GM21360 (cell line): ENCODE measurements at regions not wholly inside any gene's neighbourhood (a gene's known extent, or its start where the extent isn't known, plus 50 kb on each side); places are given as distances from the start of the nearest gene placed in this dataset.
"Not testable (repeated sequence)": the region's sequence is repeated elsewhere in the genome, so short reads cannot be mapped to it uniquely, and the experiment has no call there.

Source experiments
- ATAC-seq: cut with Tn5 transposase; IDR thresholded peaks from one replicate; pipeline ENCODE4 v1.9.1; 2021; ENCODE audit warnings: mild to moderate bottlenecking, moderate library complexity; ENCODE audit not compliant: unreplicated experiment

- no peak for ATAC-seq
These were observed 671.2 kb downstream of the COL12A1 start for GRCh38 chr6:74534465-74535211.

GRCh38 chr6:74519163-74519562, 686.7 kb downstream of the COL12A1 start:
- no peak for ATAC-seq

- ATAC-seq = no peak
These were observed 687.8 kb downstream of the COL12A1 start for GRCh38 chr6:74518035-74518434.

GRCh38 chr6:74510878-74511277, 695.0 kb downstream of the COL12A1 start:
- no peak for ATAC-seq

- no peak for ATAC-seq
These were observed 698.2 kb downstream of the COL12A1 start for GRCh38 chr6:74507649-74508048.

GRCh38 chr6:74505391-74505790, 700.5 kb downstream of the COL12A1 start:
- ATAC-seq = no peak

GRCh38 chr6:74504941-74505340, 700.9 kb downstream of the COL12A1 start:
- ATAC-seq = no peak

- ATAC-seq = no peak
These were observed 713.3 kb downstream of the COL12A1 start for GRCh38 chr6:74492587-74492986.

- ATAC-seq = no peak
These were observed 713.9 kb downstream of the COL12A1 start for GRCh38 chr6:74491844-74492374.

- ATAC-seq = not testable (repeated sequence)
These were observed 717.1 kb downstream of the COL12A1 start for GRCh38 chr6:74488726-74489125.

- no peak for ATAC-seq
These were observed 723.7 kb downstream of the COL12A1 start for GRCh38 chr6:74482180-74482579.

- ATAC-seq = no peak
These were observed 725.3 kb downstream of the COL12A1 start for GRCh38 chr6:74480561-74480960.

- ATAC-seq = no peak
These were observed 725.9 kb downstream of the COL12A1 start for GRCh38 chr6:74479960-74480359.

GRCh38 chr6:74479420-74479819, 726.4 kb downstream of the COL12A1 start:
- no peak for ATAC-seq

- not testable (repeated sequence) for ATAC-seq
These were observed 731.8 kb downstream of the COL12A1 start for GRCh38 chr6:74474046-74474445.

GRCh38 chr6:74468552-74468951, 737.3 kb downstream of the COL12A1 start:
- ATAC-seq = not testable (repeated sequence)

GRCh38 chr6:74467533-74468215, 738.2 kb downstream of the COL12A1 start:
- no peak for ATAC-seq

- ATAC-seq = no peak
These were observed 739.3 kb downstream of the COL12A1 start for GRCh38 chr6:74466572-74466971.

GRCh38 chr6:74459260-74459659, 746.6 kb downstream of the COL12A1 start:
- ATAC-seq = no peak

- no peak for ATAC-seq
These were observed 747.3 kb downstream of the COL12A1 start for GRCh38 chr6:74458536-74458935.

- no peak for ATAC-seq
These were observed 750.1 kb downstream of the COL12A1 start for GRCh38 chr6:74455786-74456185.

- ATAC-seq = no peak
These were observed 753.9 kb downstream of the COL12A1 start for GRCh38 chr6:74451953-74452352.
